DND-41 (cell line): ENCODE measurements at regions not wholly inside any gene's neighbourhood (a gene's known extent, or its start where the extent isn't known, plus 50 kb on each side); places are given as distances from the start of the nearest gene placed in this dataset.
"Not testable (repeated sequence)": the region's sequence is repeated elsewhere in the genome, so short reads cannot be mapped to it uniquely, and the experiment has no call there.

ENCODE experiments used
- EZH2 ChIP-seq: IDR thresholded peaks from 3 replicates; pipeline ENCODE4 v1.6.1; 2012; ENCODE audit warnings: borderline replicate concordance, low read depth, mild to moderate bottlenecking, moderate library complexity, low read length, inconsistent platforms; ENCODE audit not compliant: severe bottlenecking
- TF ChIP-seq, protein P1 (sequence below): IDR thresholded peaks from 2 replicates; pipeline ENCODE4 v1.5.1; 2012; ENCODE audit warnings: borderline replicate concordance, low read length, moderate library complexity, mild to moderate bottlenecking; ENCODE audit not compliant: poor library complexity, severe bottlenecking; ENCODE audit errors: extremely low read depth

DNA sequence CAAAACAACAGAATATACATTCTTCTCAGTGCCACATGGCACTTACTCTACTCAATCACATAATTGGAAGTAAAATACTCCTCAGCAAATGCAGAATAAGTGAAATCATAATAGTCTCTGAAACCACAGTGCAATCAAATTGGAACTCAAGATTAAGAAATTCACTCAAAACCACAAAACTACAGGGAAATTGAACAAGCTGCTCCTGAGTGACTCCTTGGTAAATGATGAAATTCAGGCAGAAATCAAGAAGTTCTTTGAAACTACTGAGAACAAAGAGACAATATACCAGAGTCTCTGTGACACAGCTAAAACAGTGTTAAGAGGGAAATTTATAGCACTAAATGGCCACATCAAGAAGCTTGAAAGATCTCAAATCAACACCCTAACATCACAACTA lies 125.4 kb downstream of the MTERF1 start:
- TF ChIP-seq, protein P1, sequence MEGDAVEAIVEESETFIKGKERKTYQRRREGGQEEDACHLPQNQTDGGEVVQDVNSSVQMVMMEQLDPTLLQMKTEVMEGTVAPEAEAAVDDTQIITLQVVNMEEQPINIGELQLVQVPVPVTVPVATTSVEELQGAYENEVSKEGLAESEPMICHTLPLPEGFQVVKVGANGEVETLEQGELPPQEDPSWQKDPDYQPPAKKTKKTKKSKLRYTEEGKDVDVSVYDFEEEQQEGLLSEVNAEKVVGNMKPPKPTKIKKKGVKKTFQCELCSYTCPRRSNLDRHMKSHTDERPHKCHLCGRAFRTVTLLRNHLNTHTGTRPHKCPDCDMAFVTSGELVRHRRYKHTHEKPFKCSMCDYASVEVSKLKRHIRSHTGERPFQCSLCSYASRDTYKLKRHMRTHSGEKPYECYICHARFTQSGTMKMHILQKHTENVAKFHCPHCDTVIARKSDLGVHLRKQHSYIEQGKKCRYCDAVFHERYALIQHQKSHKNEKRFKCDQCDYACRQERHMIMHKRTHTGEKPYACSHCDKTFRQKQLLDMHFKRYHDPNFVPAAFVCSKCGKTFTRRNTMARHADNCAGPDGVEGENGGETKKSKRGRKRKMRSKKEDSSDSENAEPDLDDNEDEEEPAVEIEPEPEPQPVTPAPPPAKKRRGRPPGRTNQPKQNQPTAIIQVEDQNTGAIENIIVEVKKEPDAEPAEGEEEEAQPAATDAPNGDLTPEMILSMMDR = not testable (repeated sequence)
- TF ChIP-seq EZH2 = not testable (repeated sequence)
